Liver (tissue), 8 donors: ENCODE measurements at regions not wholly inside any gene's neighbourhood (a gene's known extent, or its start where the extent isn't known, plus 50 kb on each side); places are given as distances from the start of the nearest gene placed in this dataset.

Experiments used
- DNase-seq: peaks from one replicate; pipeline ENCODE4 v3.0.0-alpha.2; 2017; ENCODE audit warnings: low spot score
- H3K27ac ChIP-seq, 2 donors: one replicate each; pipeline ENCODE4 v1.7.0; 2013; ENCODE audit warnings: inconsistent platforms in 2 of 2, low read length in 2 of 2, control low read depth in 1 of 2, low read depth in 1 of 2, mild to moderate bottlenecking in 1 of 2
- H3K27me3 ChIP-seq, 4 donors: one replicate each; pipeline versions ENCODE4 v1.6.1 to v1.7.0; 2013; ENCODE audit warnings: low read length in 3 of 4, inconsistent platforms in 1 of 4, mild to moderate bottlenecking in 1 of 4, moderate library complexity in 1 of 4; ENCODE audit not compliant: control insufficient read depth in 4 of 4, insufficient read depth in 4 of 4
- H3K36me3 ChIP-seq, 4 donors: one replicate each; pipeline versions ENCODE4 v1.6.1 to v1.7.0; 2013; ENCODE audit warnings: low read length in 3 of 4, mild to moderate bottlenecking in 3 of 4, low read depth in 1 of 4, moderate library complexity in 1 of 4; ENCODE audit not compliant: control insufficient read depth in 4 of 4, insufficient read depth in 3 of 4
- H3K4me1 ChIP-seq, 4 donors: one replicate each; pipeline versions ENCODE4 v1.6.1 to v1.7.0; 2013; ENCODE audit warnings: low read length in 3 of 4, mild to moderate bottlenecking in 3 of 4, moderate library complexity in 1 of 4; ENCODE audit not compliant: control insufficient read depth in 4 of 4, insufficient read depth in 4 of 4
- H3K4me3 ChIP-seq, 3 donors: one replicate each; pipeline versions ENCODE4 v1.6.1 to v1.7.0; 2013; ENCODE audit warnings: low read length in 3 of 3, control low read depth in 1 of 3, low read depth in 1 of 3, mild to moderate bottlenecking in 1 of 3
- H3K9ac ChIP-seq, 2 donors: one replicate each; pipeline ENCODE4 v1.7.0; 2013; ENCODE audit warnings: low read length in 2 of 2, mild to moderate bottlenecking in 2 of 2, moderate library complexity in 2 of 2, control low read depth in 1 of 2, low read depth in 1 of 2
- H3K9me3 ChIP-seq, 4 donors: one replicate each; pipeline versions ENCODE4 v1.6.1 to v1.7.0; 2013; ENCODE audit warnings: low read length in 3 of 4; ENCODE audit not compliant: control insufficient read depth in 4 of 4
- EGR1 ChIP-seq, 2 donors: IDR thresholded peaks; 2 replicates each; pipeline ENCODE4 v1.6.1; 2016 to 2018; ENCODE audit warnings: antibody characterized with exemption in 2 of 2, low read depth in 2 of 2
- FOXA1 ChIP-seq: IDR thresholded peaks from 2 replicates; pipeline ENCODE4 v1.6.1; 2016; ENCODE audit warnings: antibody characterized with exemption
- FOXA2 ChIP-seq: IDR thresholded peaks from 2 replicates; pipeline ENCODE4 v1.6.1; 2016; ENCODE audit warnings: antibody characterized with exemption
- HNF4A ChIP-seq, 2 donors: conservative IDR thresholded peaks; 2 replicates each; pipeline ENCODE4 v1.6.1; 2016; ENCODE audit warnings: antibody characterized with exemption in 2 of 2, mild to moderate bottlenecking in 2 of 2
- HNF4G ChIP-seq: IDR thresholded peaks from 2 replicates; pipeline ENCODE4 v1.6.1; 2016; ENCODE audit warnings: antibody characterized with exemption
- JUND ChIP-seq, 2 donors: IDR thresholded peaks; 2 replicates each; pipeline ENCODE4 v1.6.1; 2016; ENCODE audit warnings: antibody characterized with exemption in 2 of 2
- NR2F2 ChIP-seq: IDR thresholded peaks from 2 replicates; pipeline ENCODE4 v1.6.1; 2016; ENCODE audit warnings: antibody characterized with exemption
- RAD21 ChIP-seq, 2 donors: IDR thresholded peaks; 2 replicates each; pipeline ENCODE4 v1.6.1; 2016; ENCODE audit warnings: antibody characterized with exemption in 2 of 2, mild to moderate bottlenecking in 2 of 2
- RXRA ChIP-seq, 2 donors: IDR thresholded peaks; 2 replicates each; pipeline ENCODE4 v1.6.1; 2017 to 2018; ENCODE audit warnings: antibody characterized with exemption in 2 of 2, mild to moderate bottlenecking in 1 of 2
- TAF1 ChIP-seq: conservative IDR thresholded peaks from 2 replicates; pipeline ENCODE4 v1.6.1; 2016; ENCODE audit warnings: antibody characterized with exemption, mild to moderate bottlenecking
- WGBS: extraction: QIAGEN DNeasy Blood & Tissue Kit; methylation state at CpG from one replicate; pipeline ENCODE4 v1.1.7; 2013; 5-methylcytosine and 5-hydroxymethylcytosine counted together
- TF ChIP-seq, protein P1 (sequence below): IDR thresholded peaks from 2 replicates; pipeline ENCODE4 v1.6.1; 2016; ENCODE audit warnings: antibody characterized with exemption, mild to moderate bottlenecking
- TF ChIP-seq, protein P2 (sequence below): fragments of 150-350 bp; IDR thresholded peaks from 2 replicates; pipeline ENCODE4 v1.5.1; 2017; ENCODE audit warnings: improper control_type of control experiment, low read depth, low read length; ENCODE audit not compliant: missing input control
- TF ChIP-seq, protein P3 (sequence below): IDR thresholded peaks from 2 replicates; pipeline ENCODE4 v1.6.1; 2016; ENCODE audit warnings: antibody characterized with exemption
- TF ChIP-seq, protein P4 (sequence below): IDR thresholded peaks from 2 replicates; pipeline ENCODE4 v1.6.1; 2016; ENCODE audit warnings: antibody characterized with exemption
- TF ChIP-seq, protein P5 (sequence below): IDR thresholded peaks from 2 replicates; pipeline ENCODE4 v1.6.1; 2016; ENCODE audit warnings: antibody characterized with exemption
- donor health status: healthy.
- donor health status: healthy.
- donor health status: healthy.
- donor health status: healthy.
- donor health status: healthy.

DNA sequence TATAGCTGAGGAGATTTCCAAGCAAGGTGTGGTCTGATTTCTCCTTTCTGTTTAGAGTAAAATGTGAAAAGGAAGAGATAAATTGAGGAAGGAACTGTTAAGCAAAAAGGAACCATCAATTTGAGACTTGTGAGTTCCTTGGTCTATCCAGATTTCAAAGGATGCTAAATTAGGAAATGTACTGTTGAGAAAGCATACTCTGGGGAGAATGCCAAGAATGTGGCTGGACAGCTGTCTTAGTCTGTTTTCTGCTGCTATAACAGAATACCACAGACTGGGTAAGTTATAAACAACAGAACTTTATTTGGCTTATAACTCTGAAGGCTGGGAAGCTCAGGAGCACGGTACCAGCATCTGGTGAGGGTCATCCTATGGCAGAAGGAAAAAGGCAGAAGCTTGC is 1097.2 kb downstream of the TDRD15 start:
- H3K9me3 ChIP-seq, result no peaks in the 10 kb centered on the region
- no peak overlapping the region for H3K4me3 ChIP-seq
- no peak overlapping the region for H3K9ac ChIP-seq
- H3K4me1 ChIP-seq, result no peaks in the 10 kb centered on the region
- H3K27me3 ChIP-seq, result no peaks in the 10 kb centered on the region
- no peaks in the 10 kb centered on the region for H3K36me3 ChIP-seq
- TF ChIP-seq RAD21 (IDR thresholded peaks at IDR 0.05), result no peak
- TF ChIP-seq RXRA (IDR thresholded peaks at IDR 0.05), result no peak
- no peak overlapping the region for H3K27ac ChIP-seq
- 28% methylated on average over 1 of the region's 1 CpG for WGBS
- DNase-seq, result no peak

DNA sequence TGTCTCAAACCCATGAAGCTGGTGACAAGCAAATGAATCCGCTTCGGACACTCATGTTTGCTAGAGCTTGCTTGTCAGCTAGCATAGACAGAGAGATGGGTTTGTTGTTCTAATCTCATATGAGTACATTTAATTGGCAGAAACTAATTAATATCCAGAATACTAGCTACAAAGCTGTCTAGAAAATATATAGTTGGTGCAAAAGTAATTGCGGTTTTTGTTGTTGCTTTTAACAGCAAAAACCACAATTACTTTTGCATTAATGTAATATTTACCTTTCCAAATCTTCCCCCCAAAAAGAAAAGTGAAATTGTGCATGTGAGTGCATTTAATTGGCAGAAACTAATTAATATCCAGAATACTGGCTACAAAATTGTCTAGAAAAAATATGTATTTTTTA is 1115.2 kb downstream of the TDRD15 start:
- Histone ChIP-seq H3K27me3 (no peaks in the 10 kb centered on the region), H3K4me1 (no peaks in the 10 kb centered on the region), H3K9ac (no peak overlapping the region), H3K36me3 (no peaks in the 10 kb centered on the region), H3K27ac (no peak overlapping the region), H3K9me3 (no peaks in the 10 kb centered on the region), H3K4me3 (no peak overlapping the region)
- 91% methylated on average over 3 of the region's 3 CpGs for WGBS
- DNase-seq, result no peak
- TF ChIP-seq, protein P1, sequence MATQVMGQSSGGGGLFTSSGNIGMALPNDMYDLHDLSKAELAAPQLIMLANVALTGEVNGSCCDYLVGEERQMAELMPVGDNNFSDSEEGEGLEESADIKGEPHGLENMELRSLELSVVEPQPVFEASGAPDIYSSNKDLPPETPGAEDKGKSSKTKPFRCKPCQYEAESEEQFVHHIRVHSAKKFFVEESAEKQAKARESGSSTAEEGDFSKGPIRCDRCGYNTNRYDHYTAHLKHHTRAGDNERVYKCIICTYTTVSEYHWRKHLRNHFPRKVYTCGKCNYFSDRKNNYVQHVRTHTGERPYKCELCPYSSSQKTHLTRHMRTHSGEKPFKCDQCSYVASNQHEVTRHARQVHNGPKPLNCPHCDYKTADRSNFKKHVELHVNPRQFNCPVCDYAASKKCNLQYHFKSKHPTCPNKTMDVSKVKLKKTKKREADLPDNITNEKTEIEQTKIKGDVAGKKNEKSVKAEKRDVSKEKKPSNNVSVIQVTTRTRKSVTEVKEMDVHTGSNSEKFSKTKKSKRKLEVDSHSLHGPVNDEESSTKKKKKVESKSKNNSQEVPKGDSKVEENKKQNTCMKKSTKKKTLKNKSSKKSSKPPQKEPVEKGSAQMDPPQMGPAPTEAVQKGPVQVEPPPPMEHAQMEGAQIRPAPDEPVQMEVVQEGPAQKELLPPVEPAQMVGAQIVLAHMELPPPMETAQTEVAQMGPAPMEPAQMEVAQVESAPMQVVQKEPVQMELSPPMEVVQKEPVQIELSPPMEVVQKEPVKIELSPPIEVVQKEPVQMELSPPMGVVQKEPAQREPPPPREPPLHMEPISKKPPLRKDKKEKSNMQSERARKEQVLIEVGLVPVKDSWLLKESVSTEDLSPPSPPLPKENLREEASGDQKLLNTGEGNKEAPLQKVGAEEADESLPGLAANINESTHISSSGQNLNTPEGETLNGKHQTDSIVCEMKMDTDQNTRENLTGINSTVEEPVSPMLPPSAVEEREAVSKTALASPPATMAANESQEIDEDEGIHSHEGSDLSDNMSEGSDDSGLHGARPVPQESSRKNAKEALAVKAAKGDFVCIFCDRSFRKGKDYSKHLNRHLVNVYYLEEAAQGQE, result no peak
- TF ChIP-seq JUND (IDR thresholded peaks at IDR 0.05) (no peak), FOXA1 (no peak), FOXA2 (no peak), TAF1 (no peak), HNF4A (conservative IDR thresholded peaks at IDR 0.05) (no peak), RAD21 (IDR thresholded peaks at IDR 0.05) (no peak), HNF4G (no peak)
- TF ChIP-seq, protein P2, sequence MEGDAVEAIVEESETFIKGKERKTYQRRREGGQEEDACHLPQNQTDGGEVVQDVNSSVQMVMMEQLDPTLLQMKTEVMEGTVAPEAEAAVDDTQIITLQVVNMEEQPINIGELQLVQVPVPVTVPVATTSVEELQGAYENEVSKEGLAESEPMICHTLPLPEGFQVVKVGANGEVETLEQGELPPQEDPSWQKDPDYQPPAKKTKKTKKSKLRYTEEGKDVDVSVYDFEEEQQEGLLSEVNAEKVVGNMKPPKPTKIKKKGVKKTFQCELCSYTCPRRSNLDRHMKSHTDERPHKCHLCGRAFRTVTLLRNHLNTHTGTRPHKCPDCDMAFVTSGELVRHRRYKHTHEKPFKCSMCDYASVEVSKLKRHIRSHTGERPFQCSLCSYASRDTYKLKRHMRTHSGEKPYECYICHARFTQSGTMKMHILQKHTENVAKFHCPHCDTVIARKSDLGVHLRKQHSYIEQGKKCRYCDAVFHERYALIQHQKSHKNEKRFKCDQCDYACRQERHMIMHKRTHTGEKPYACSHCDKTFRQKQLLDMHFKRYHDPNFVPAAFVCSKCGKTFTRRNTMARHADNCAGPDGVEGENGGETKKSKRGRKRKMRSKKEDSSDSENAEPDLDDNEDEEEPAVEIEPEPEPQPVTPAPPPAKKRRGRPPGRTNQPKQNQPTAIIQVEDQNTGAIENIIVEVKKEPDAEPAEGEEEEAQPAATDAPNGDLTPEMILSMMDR, result no peak

DNA sequence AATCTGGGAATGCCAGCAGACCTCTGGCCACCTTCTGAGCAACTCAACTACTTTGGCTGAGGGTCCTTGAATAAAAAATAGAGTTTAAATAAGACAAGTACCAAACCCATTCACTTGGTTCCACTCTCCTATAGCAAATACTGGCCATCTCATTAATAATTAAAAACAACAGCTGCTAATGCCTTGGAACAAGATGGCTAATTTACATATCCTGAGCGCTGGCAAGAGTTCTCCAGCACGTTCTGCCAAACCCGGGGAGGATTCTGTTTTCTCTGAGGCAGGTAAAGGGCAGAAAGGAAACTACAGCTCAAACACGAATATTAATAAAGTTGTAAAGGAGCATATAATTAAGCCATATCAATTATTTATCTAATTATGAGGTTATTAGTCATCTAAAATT is 1123.7 kb downstream of the TDRD15 start:
- WGBS, result 81% methylated on average over 4 of the region's 4 CpGs
- H3K4me3 ChIP-seq, result no peak overlapping the region
- no peaks in the 10 kb centered on the region for H3K4me1 ChIP-seq
- no peak overlapping the region for H3K9ac ChIP-seq
- no peak for DNase-seq
- no peaks in the 10 kb centered on the region for H3K27me3 ChIP-seq
- H3K36me3 ChIP-seq, result no peaks in the 10 kb centered on the region
- H3K27ac ChIP-seq, result no peak overlapping the region
- no peaks in the 10 kb centered on the region for H3K9me3 ChIP-seq
- TF ChIP-seq HNF4G (no peak), NR2F2 (no peak), RAD21 (IDR thresholded peaks at IDR 0.05) (no peak), FOXA1 (no peak), EGR1 (IDR thresholded peaks at IDR 0.05; ENCODE audit: low read depth in 2 of 2) (no peak), JUND (IDR thresholded peaks at IDR 0.05) (no peak), TAF1 (no peak), HNF4A (conservative IDR thresholded peaks at IDR 0.05) (no peak)
- TF ChIP-seq, protein P3, sequence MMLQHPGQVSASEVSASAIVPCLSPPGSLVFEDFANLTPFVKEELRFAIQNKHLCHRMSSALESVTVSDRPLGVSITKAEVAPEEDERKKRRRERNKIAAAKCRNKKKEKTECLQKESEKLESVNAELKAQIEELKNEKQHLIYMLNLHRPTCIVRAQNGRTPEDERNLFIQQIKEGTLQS, result no peak
- TF ChIP-seq, protein P4, sequence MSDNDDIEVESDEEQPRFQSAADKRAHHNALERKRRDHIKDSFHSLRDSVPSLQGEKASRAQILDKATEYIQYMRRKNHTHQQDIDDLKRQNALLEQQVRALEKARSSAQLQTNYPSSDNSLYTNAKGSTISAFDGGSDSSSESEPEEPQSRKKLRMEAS, result no peak
- TF ChIP-seq, protein P1, result no peak
- TF ChIP-seq, protein P5, sequence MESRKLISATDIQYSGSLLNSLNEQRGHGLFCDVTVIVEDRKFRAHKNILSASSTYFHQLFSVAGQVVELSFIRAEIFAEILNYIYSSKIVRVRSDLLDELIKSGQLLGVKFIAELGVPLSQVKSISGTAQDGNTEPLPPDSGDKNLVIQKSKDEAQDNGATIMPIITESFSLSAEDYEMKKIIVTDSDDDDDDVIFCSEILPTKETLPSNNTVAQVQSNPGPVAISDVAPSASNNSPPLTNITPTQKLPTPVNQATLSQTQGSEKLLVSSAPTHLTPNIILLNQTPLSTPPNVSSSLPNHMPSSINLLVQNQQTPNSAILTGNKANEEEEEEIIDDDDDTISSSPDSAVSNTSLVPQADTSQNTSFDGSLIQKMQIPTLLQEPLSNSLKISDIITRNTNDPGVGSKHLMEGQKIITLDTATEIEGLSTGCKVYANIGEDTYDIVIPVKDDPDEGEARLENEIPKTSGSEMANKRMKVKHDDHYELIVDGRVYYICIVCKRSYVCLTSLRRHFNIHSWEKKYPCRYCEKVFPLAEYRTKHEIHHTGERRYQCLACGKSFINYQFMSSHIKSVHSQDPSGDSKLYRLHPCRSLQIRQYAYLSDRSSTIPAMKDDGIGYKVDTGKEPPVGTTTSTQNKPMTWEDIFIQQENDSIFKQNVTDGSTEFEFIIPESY, result no peak
